Activated naive CD8-positive, alpha-beta T cell (primary cell): ENCODE measurements at regions not wholly inside any gene's neighbourhood (a gene's known extent, or its start where the extent isn't known, plus 50 kb on each side); places are given as distances from the start of the nearest gene placed in this dataset.
"Not testable (repeated sequence)": the region's sequence is repeated elsewhere in the genome, so short reads cannot be mapped to it uniquely, and the experiment has no call there.

Source experiments
- H3K27ac Mint-ChIP-seq: one replicate; pipeline ENCODE4 v1.8.0; 2021; ENCODE audit warnings: mixed read lengths
- H3K27me3 Mint-ChIP-seq: one replicate; pipeline ENCODE4 v1.8.0; 2021; ENCODE audit warnings: mixed read lengths
- H3K36me3 Mint-ChIP-seq: one replicate; pipeline ENCODE4 v1.8.0; 2021; ENCODE audit warnings: mixed read lengths
- H3K4me1 Mint-ChIP-seq: one replicate; pipeline ENCODE4 v1.8.0; 2021; ENCODE audit warnings: low read depth, mixed read lengths
- H3K4me3 Mint-ChIP-seq: one replicate; pipeline ENCODE4 v1.8.0; 2021; ENCODE audit warnings: mild to moderate bottlenecking, mixed read lengths
- H3K9me3 Mint-ChIP-seq: one replicate; pipeline ENCODE4 v1.8.0; 2021; ENCODE audit warnings: low read depth, mixed read lengths

DNA sequence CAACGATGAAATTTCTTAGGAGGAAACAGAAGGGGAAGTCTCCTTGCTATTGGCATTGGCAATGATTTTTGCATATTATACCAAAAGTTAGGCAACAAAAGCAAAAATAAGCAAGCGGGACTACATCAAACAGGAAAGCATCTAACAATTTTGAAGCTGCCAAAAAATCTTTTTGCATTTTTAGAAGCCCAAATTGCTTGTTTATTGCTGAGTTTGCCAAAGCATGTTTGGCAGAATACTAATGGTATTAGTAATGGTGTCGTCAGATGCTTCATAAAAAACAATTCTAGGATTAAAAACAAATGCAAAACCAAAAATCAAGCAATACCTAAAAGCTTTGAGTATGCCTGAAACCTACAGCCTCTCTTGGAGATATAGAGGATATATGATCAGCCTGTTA lies 80.0 kb downstream of the GALR1 start:
- H3K27ac Mint-ChIP-seq, result no peak overlapping the region
- H3K27me3 Mint-ChIP-seq, result peaks cover 7% of the 10 kb centered on the region
- H3K9me3 Mint-ChIP-seq, result no peaks in the 10 kb centered on the region
- H3K36me3 Mint-ChIP-seq, result no peaks in the 10 kb centered on the region
- H3K4me1 Mint-ChIP-seq, result no peaks in the 10 kb centered on the region
- H3K4me3 Mint-ChIP-seq, result no peak overlapping the region

DNA sequence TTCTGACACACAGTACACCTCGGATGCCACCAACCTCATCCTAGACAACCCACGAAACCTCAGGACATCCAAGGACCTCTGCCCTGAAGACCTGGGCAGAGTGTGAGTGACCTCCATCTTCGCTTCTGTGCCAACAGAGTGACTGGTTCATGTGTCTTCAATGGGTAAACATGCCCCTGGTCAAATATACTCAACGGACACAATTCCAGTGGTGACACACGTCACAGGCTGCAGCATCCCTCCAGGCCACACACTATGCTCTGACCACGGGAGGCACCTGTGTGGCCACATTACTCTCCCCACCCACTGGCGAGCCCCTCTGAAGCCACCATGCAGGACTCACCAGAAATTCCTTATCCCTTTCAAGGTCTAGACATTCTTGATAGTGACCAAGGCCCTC lies 85.2 kb downstream of the GALR1 start:
- Mint-ChIP-seq H3K4me1 (no peaks in the 10 kb centered on the region), H3K27ac (no peak overlapping the region), H3K36me3 (no peaks in the 10 kb centered on the region), H3K4me3 (no peak overlapping the region), H3K9me3 (no peaks in the 10 kb centered on the region), H3K27me3 (peaks cover 21% of the 10 kb centered on the region)

DNA sequence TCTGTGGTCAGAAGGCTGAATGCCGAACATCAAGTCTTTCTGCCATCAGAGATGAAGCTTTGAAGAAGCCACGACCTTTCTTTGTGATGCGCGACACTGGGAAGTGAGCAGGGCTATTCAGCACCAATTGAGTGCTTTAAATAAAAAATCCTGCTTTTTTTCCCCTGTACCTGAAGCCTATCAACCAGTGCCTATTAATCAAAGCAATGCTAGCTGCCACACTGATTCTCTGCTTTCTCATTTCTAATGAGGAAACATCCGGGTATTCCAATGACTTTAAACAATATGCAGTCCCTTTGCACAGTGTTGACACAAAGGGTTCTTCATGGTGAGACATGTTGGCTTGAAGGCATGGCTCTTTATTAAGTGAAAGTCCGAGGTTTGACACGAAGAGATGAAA lies 88.0 kb downstream of the GALR1 start:
- Mint-ChIP-seq H3K27me3 (peaks cover 21% of the 10 kb centered on the region), H3K9me3 (no peaks in the 10 kb centered on the region), H3K27ac (no peak overlapping the region), H3K4me3 (no peak overlapping the region), H3K4me1 (no peaks in the 10 kb centered on the region), H3K36me3 (no peaks in the 10 kb centered on the region)

DNA sequence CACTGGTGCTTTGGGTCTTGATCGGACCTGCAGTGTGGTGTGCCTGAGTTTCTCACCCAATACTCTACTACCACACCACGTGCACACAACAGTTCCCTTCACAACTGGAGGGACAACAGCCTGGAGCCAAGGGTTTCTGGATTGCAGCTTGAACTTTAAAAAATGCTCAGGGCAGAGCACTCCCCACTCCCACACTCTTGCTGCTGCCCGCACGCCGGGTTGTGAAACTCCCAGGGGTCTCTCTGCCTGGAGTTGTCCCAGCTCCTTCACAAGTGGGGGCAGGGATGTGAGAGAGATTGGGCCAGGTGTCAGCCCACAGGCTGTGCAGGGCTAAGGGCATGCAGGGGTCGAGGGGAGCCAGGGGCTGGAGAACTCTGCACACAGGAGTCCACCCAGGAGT lies 89.4 kb downstream of the GALR1 start:
- Mint-ChIP-seq H3K27me3 (peaks cover 19% of the 10 kb centered on the region), H3K9me3 (no peaks in the 10 kb centered on the region), H3K4me1 (no peaks in the 10 kb centered on the region), H3K4me3 (no peak overlapping the region), H3K36me3 (no peaks in the 10 kb centered on the region), H3K27ac (no peak overlapping the region)

DNA sequence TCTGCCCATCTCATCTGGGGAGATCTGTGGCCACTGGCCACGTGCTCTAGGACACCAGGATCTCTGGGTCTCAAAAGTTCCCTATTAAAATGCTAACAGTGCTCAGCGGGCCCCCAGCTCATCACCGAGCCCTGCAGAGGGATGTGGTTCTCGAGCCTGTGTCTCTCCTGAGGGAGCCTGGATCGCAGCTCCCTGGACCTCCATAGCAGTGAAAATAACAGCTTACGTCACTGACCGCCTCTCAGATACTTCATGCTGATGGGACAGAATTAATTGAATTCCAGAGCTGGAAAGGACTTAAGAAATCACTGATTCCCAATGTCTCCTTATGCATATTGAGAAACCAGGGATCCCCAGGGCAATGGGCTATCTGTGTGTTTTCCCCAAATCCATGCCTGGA lies 90.0 kb downstream of the GALR1 start:
- Mint-ChIP-seq H3K4me3 (no peak overlapping the region), H3K27me3 (peaks cover 16% of the 10 kb centered on the region), H3K9me3 (no peaks in the 10 kb centered on the region), H3K36me3 (no peaks in the 10 kb centered on the region), H3K4me1 (no peaks in the 10 kb centered on the region), H3K27ac (no peak overlapping the region)

DNA sequence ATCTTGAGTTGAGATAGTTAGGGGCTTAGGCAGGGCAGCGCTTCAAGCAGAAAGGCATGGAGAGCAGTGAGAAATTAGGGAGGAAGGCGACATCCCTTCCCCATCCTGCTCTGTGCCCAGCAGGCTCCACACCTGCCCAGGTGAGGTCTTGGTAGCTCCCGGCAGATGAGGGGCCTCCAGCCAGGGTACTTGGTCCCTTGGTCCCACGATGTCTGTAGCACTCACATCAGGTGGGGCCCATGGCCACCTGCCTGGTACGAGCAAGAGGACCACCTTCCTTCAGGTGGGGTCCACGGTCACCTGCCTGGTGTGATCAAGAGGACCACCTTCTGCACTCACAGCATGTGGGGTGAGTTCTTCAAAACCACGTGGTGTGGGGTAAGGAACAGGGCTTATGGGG lies 91.2 kb downstream of the GALR1 start:
- Mint-ChIP-seq H3K36me3 (no peaks in the 10 kb centered on the region), H3K27me3 (peaks cover 11% of the 10 kb centered on the region), H3K4me3 (no peak overlapping the region), H3K27ac (no peak overlapping the region), H3K9me3 (no peaks in the 10 kb centered on the region), H3K4me1 (no peaks in the 10 kb centered on the region)

DNA sequence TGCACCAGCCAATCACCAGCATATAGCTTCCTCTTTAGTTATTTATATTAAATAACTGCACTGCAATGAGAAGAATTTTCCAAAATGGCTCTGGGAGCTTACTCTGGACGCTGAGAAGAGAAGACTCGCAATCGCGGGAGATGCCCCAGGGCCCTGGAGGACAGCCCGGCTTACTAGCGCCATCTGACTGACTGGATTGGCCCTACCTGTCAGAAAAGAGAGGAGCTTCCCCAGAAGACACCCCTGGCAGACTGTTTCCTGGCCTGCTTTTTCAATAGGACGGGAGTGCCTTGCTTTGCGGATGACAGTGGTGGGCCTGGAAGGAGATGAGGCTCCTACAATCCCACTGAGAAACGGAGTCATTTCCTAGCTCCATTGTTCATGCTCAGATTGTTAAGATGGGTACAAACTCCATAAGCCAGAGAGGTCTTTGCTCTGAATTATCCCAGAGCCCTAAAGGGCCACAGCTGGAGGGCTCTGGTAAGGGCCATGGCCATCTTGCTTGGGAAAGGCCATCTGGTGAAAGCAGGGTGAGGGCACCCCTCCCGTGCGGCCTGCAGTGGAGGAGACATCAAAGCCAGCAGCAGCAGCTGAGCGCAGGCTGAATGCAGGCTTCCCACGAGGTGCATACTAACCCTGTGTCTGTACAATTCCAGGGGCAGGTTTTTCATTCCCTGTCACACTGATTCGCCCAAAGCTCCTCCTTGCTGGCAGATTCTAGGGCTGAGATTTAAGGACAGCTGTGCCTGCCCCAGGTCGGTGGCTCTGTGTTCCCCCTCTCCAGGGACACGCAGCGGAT lies 92.1 kb downstream of the GALR1 start:
- no peaks in the 10 kb centered on the region for H3K9me3 Mint-ChIP-seq

DNA sequence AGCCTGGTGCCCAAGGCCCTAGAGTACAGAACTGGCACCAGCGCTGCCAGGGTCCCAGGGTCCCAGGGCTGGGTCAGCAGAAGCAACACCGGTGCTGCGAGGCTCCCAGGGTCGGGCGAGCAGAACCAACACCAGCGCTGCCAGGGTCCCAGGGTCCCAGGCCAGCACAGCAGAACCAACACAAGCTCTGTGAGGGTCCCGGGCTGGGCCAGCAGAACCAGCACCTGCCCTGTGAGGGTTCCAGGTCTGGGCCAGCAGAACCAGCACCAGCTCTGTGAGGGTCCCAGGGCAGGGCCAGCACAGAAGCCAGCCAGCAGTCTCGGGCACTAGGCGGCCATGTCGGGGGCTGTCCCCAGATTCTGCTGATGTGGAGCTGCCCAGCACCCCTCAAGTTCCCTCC lies 93.1 kb downstream of the GALR1 start:
- Mint-ChIP-seq H3K36me3 (no peaks in the 10 kb centered on the region), H3K4me3 (no peak overlapping the region), H3K27ac (no peak overlapping the region), H3K4me1 (no peaks in the 10 kb centered on the region), H3K9me3 (no peaks in the 10 kb centered on the region), H3K27me3 (peaks cover 7% of the 10 kb centered on the region)

More for the DNA sequence above, 92.1 kb downstream of the GALR1 start:
- no peak overlapping the region for H3K27ac Mint-ChIP-seq
- peaks cover 7% of the 10 kb centered on the region for H3K27me3 Mint-ChIP-seq
- no peak overlapping the region for H3K4me3 Mint-ChIP-seq
- H3K4me1 Mint-ChIP-seq, result no peaks in the 10 kb centered on the region
- no peaks in the 10 kb centered on the region for H3K36me3 Mint-ChIP-seq

DNA sequence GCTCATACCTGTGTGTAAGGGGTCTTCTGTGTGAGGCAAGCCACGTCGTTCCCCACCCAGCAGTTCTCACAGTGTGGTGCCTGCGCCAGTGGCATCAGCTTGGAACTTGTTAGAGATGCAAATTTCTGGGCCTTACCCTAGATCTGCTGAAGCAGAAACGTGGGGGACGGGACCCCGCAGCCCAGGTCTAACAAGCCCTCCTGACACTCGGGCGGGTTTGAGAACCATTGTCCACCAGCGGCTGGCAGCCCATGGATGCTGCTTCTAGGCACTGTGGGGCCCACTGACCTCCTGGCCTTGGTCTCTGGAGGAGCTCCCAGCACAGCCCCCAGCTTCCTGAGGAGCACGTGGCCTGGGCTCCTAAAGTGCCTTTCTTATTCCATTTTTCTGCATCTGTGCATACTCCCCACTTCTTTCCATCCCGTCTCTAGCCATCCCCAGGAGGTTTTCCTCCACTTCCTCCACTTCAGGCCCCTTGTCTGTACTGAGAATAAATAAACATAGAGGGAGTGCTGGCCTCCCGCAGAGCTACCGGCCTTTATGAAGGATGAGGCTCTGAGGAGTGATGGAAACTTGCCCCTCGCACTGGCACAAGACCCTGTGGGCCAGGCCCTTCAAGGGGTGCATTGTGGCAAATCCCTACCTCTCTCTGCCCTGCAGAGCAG lies 94.3 kb downstream of the GALR1 start:
- Mint-ChIP-seq H3K9me3 (no peaks in the 10 kb centered on the region), H3K4me3 (no peak overlapping the region), H3K36me3 (no peaks in the 10 kb centered on the region), H3K27me3 (no peaks in the 10 kb centered on the region), H3K27ac (no peak overlapping the region), H3K4me1 (no peaks in the 10 kb centered on the region)

DNA sequence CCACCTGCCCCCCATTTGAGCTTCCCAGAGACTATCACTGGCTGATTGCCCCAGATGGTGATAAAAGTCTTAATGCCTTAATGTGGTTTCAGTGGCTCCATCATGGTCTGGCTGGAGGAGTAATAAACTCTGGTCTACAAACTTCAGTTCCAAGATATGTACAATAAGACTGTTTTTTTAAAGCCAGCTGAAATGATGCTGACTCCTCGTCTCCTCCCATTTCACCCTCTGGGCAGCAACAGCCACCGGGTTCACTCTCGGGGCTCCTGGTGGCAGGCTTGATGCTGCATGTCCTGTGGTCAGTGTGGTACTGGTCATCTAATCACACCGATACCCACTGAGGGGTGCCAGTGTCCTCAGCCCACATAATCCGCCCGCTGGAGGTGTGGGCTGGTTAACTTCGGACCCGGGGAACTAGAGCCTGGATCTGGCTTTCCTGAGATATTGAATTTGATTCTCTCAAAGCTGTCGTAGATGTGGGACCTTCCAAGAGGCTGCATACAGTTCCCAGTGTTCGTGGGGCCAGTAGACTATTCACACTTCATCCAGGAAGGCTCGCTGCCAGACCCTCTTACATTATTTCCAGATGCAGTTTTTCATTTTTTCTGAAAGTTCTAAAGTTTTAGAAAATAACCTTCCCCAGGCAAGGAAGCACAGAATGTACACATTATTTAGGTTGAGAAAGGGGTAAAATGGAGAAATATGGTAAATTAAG lies 95.3 kb downstream of the GALR1 start:
- Mint-ChIP-seq H3K9me3 (no peaks in the 10 kb centered on the region), H3K27me3 (no peaks in the 10 kb centered on the region), H3K4me1 (no peaks in the 10 kb centered on the region), H3K36me3 (no peaks in the 10 kb centered on the region), H3K27ac (no peak overlapping the region), H3K4me3 (no peak overlapping the region)

DNA sequence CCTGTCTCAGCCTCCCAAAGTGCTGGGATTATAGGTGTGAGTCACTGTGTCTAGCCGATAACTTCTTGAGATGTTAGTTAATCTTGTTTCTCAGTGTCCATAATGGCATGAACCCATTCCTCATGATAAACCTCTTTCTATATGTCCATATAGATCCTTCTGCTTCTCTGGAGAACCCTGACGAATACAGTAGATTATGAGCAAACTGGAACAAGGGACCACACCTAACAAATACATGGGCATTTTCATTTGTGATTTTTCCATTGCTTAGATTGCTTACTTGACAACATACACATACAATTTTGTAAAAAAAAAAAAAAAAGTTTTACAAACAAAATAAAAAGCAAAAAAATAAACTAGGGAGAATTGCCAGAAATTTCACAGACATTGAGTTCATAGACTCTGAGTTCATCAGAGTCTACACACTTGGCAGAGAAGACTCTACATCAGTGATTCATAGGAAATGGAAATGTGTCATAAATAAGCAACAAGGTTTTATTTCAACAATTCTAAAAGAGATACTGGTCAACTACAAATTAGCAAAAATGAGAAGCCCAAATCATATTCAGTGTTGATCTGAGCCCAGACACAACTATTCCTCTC lies 96.7 kb downstream of the GALR1 start:
- H3K9me3 Mint-ChIP-seq, result peaks cover 3% of the 10 kb centered on the region
- peaks cover 2% of the 10 kb centered on the region for H3K4me1 Mint-ChIP-seq
- H3K27ac Mint-ChIP-seq, result no peak overlapping the region
- peaks cover 1% of the 10 kb centered on the region for H3K27me3 Mint-ChIP-seq
- H3K36me3 Mint-ChIP-seq, result no peaks in the 10 kb centered on the region
- H3K4me3 Mint-ChIP-seq, result no peak overlapping the region

DNA sequence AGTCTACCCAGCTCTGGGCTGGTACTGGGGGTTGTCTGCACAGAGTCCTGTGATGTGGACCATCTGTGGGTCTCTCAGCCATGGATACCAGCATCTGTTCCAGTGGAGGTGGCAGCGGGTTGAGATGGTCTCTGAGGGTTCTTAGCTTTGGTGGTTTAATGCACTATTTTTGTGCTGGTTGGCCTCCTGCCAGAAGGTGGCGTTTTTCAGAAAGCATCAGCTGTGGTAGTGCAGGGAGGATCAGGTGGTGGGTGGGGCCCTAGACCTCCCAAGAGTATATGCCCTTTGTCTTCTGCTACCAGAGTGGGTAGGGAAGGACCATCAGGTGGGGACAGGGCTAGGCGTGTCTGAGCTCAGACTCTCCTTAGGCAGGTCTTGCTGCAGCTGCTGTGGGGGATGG lies 103.7 kb downstream of the GALR1 start:
- H3K27ac Mint-ChIP-seq, H3K4me3 Mint-ChIP-seq, H3K4me1 Mint-ChIP-seq, H3K36me3 Mint-ChIP-seq, H3K9me3 Mint-ChIP-seq: not testable (repeated sequence)
- peaks cover 17% of the 10 kb centered on the region for H3K27me3 Mint-ChIP-seq

DNA sequence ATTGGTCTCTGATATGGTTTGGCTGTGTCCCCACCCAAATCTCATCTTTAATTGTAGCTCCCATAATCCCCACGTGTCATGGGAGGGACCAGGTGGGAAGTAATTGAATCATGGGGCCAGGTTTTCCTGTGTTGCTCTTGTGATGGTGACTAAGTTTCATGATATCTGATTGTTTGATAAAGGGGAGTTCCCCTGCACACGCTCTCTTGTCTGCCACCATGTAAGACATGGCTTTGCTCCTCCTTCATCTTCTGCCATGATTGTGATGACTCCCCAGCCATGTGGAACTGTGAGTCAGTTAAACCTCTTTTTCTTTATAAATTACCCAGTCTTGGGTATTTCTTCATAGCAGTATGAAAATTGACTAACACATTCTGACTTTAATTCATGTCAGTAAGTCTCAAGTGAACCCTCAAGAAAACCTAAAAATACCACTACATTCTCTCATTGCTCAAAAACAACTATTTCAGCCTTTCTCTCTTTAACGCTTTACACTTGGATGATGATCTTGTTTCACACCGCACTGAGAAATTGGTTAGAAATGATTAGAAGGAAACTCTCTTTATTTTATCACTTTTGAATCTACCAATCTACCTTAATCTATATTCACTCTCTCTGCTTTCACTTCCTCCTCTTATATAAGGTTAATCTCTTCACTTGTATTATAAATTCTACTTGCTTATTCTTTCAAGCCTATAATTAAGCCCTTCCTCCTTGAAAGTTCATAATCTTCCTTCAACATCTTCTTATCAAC lies 110.1 kb downstream of the GALR1 start:
- H3K27me3 Mint-ChIP-seq, result peaks cover 42% of the 10 kb centered on the region
- H3K9me3 Mint-ChIP-seq, result peaks cover 28% of the 10 kb centered on the region
- no peak overlapping the region for H3K27ac Mint-ChIP-seq
- H3K4me1 Mint-ChIP-seq, result no peaks in the 10 kb centered on the region
- H3K4me3 Mint-ChIP-seq, result no peak overlapping the region
- no peaks in the 10 kb centered on the region for H3K36me3 Mint-ChIP-seq

DNA sequence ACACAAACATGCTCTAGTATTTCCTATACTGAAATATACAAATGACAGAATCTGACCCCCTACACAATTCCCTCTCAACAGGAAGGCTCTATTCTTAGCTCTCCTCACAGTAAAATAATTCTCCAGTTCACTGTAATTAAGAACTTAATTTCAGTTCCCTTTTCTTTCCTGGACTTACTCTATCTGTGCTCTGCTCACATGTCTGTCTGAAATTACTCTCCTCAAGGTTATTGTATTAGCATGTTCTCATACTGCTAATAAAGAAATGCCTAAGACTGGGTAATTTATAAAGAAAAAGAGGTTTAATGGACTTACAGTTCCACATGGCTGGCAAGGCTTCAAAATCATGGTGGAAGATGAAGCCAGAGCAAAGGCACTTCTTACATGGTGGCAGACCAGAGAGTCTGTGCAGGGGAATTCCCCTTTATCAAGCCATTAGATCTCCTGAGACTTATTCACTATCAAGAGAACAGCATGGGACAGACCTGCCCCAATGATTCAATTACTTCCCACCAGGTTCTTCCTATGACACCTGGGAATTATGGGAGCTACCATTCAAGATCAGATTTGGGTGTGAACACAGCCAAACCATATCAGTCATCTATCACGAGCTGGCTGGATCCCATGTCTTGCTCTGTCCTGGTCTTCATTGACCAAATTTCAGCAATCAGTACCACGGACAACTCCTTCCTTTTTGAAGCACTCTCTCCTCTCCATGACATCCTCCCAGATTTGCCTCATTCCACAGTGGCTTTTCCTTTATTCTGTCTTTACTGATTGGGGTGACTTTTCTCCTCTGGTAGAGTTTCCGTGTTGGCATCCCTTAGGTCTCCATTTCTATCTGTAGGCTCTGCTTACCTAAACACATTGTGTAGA lies 110.9 kb downstream of the GALR1 start:
- Mint-ChIP-seq H3K9me3 (peaks cover 28% of the 10 kb centered on the region), H3K4me3 (no peak overlapping the region), H3K27me3 (peaks cover 46% of the 10 kb centered on the region), H3K4me1 (no peaks in the 10 kb centered on the region), H3K27ac (no peak overlapping the region), H3K36me3 (no peaks in the 10 kb centered on the region)
